GM15510 (cell line): ENCODE measurements at regions not wholly inside any gene's neighbourhood (a gene's known extent, or its start where the extent isn't known, plus 50 kb on each side); places are given as distances from the start of the nearest gene placed in this dataset.

Experiments
- POLR2A ChIP-seq: IDR thresholded peaks from 3 replicates; pipeline ENCODE4 v1.6.1; 2011; ENCODE audit warnings: borderline replicate concordance; ENCODE audit not compliant: insufficient read length; ENCODE audit errors: extremely low read depth

GRCh38 chr12:93184672-93185368, 192.9 kb upstream of the NUDT4 start:
- no peak for TF ChIP-seq POLR2A

GRCh38 chr12:93185369-93185741, 192.4 kb upstream of the NUDT4 start:
- no peak for TF ChIP-seq POLR2A

- no peak for TF ChIP-seq POLR2A
Observed at GRCh38 chr12:93186131-93186530, 191.6 kb upstream of the NUDT4 start.

GRCh38 chr12:93186621-93187020, 191.1 kb upstream of the NUDT4 start:
- no peak for TF ChIP-seq POLR2A

- TF ChIP-seq POLR2A = no peak
Observed at GRCh38 chr12:93191423-93191822, 186.3 kb upstream of the NUDT4 start.

- TF ChIP-seq POLR2A = no peak
Observed at GRCh38 chr12:93191956-93192355, 185.8 kb upstream of the NUDT4 start.

GRCh38 chr12:93192878-93193277, 184.8 kb upstream of the NUDT4 start:
- no peak for TF ChIP-seq POLR2A

GRCh38 chr12:93195511-93195910, 182.2 kb upstream of the NUDT4 start:
- TF ChIP-seq POLR2A = no peak

GRCh38 chr12:93197067-93197593, 180.6 kb upstream of the NUDT4 start:
- no peak for TF ChIP-seq POLR2A

GRCh38 chr12:93198086-93198485, 179.6 kb upstream of the NUDT4 start:
- TF ChIP-seq POLR2A = no peak

- no peak for TF ChIP-seq POLR2A
Observed at GRCh38 chr12:93199831-93200236, 177.9 kb upstream of the NUDT4 start.

- TF ChIP-seq POLR2A = no peak
Observed at GRCh38 chr12:93200291-93200917, 177.3 kb upstream of the NUDT4 start.

- TF ChIP-seq POLR2A = no peak
Observed at GRCh38 chr12:93201990-93202389, 175.7 kb upstream of the NUDT4 start.

GRCh38 chr12:93202688-93203087, 175.0 kb upstream of the NUDT4 start:
- TF ChIP-seq POLR2A = no peak

GRCh38 chr12:93203361-93203760, 174.4 kb upstream of the NUDT4 start:
- TF ChIP-seq POLR2A = no peak

GRCh38 chr12:93204896-93205295, 172.8 kb upstream of the NUDT4 start:
- no peak for TF ChIP-seq POLR2A

GRCh38 chr12:93205361-93205760, 172.4 kb upstream of the NUDT4 start:
- TF ChIP-seq POLR2A = no peak

GRCh38 chr12:93208011-93208410, 169.7 kb upstream of the NUDT4 start:
- TF ChIP-seq POLR2A = no peak
